GM23338 (cell line): ENCODE measurements at regions not wholly inside any gene's neighbourhood (a gene's known extent, or its start where the extent isn't known, plus 50 kb on each side); places are given as distances from the start of the nearest gene placed in this dataset.

Experiments used
- ATAC-seq: fragments of 200-7000 bp; cut with Tn5 transposase; 3 replicates; pipeline ENCODE4 v1.9.1; 2020
- DNase-seq: peaks from one replicate; pipeline ENCODE4 v3.0.0-alpha.2; 2015; ENCODE audit warnings: low spot score
- H2AFZ ChIP-seq: fragments of 200-600 bp; sonication (generic); 2 replicates; pipeline ENCODE4 v1.8.0; 2016; ENCODE audit warnings: antibody characterized with exemption, mild to moderate bottlenecking, moderate library complexity
- H3F3A ChIP-seq: fragments of 200-600 bp; sonication (generic); replicated peaks from 2 replicates; pipeline ENCODE4 v1.8.0; 2017; ENCODE audit warnings: antibody characterized with exemption, mixed run types, low read depth
- H3K27ac ChIP-seq: fragments of 200-600 bp; sonication (generic); 2 replicates; pipeline ENCODE4 v1.6.1; 2016; ENCODE audit warnings: low read depth
- H3K27me3 ChIP-seq: fragments of 200-600 bp; sonication (generic); 2 replicates; pipeline ENCODE4 v1.8.0; 2016; ENCODE audit warnings: mild to moderate bottlenecking, mixed run types, moderate library complexity; ENCODE audit not compliant: insufficient read depth
- H3K36me3 ChIP-seq: fragments of 200-600 bp; sonication (generic); 2 replicates; pipeline ENCODE4 v1.8.0; 2016; ENCODE audit warnings: mild to moderate bottlenecking; ENCODE audit not compliant: insufficient read depth
- H3K4me1 ChIP-seq: fragments of 200-600 bp; sonication (generic); 2 replicates; pipeline ENCODE4 v1.8.0; 2016; ENCODE audit warnings: mild to moderate bottlenecking, moderate library complexity; ENCODE audit not compliant: insufficient read depth
- H3K4me2 ChIP-seq: fragments of 200-600 bp; sonication (generic); 2 replicates; pipeline ENCODE4 v1.7.1; 2017; ENCODE audit warnings: mixed run types
- H3K4me3 ChIP-seq: fragments of 200-600 bp; sonication (generic); 2 replicates; pipeline ENCODE4 v1.6.1; 2016; ENCODE audit warnings: mixed run types
- H3K79me2 ChIP-seq: fragments of 200-600 bp; sonication (generic); replicated peaks from 2 replicates; pipeline ENCODE4 v1.8.0; 2017; ENCODE audit warnings: mild to moderate bottlenecking; ENCODE audit not compliant: insufficient read depth
- H3K9me2 ChIP-seq: fragments of 200-600 bp; sonication (generic); 2 replicates; pipeline ENCODE4 v1.8.0; 2017; ENCODE audit not compliant: insufficient read depth
- H4K20me1 ChIP-seq: fragments of 200-600 bp; sonication (generic); replicated peaks from 2 replicates; pipeline ENCODE4 v1.8.0; 2017; ENCODE audit warnings: mild to moderate bottlenecking; ENCODE audit not compliant: insufficient read depth
- H3K27ac Mint-ChIP-seq: 2 replicates; pipeline ENCODE4 v1.8.0; 2020; ENCODE audit warnings: inconsistent platforms, mild to moderate bottlenecking, moderate library complexity, mixed read lengths
- H3K27me3 Mint-ChIP-seq: 3 replicates; pipeline ENCODE4 v1.8.0; 2022; ENCODE audit warnings: low read depth, mild to moderate bottlenecking, moderate library complexity, mixed read lengths, inconsistent platforms; ENCODE audit not compliant: insufficient read depth, poor library complexity
- H3K36me3 Mint-ChIP-seq: 3 replicates; pipeline ENCODE4 v1.8.0; 2021; ENCODE audit warnings: low read depth, mild to moderate bottlenecking, inconsistent platforms, moderate library complexity, mixed read lengths
- H3K4me1 Mint-ChIP-seq: 3 replicates; pipeline ENCODE4 v1.8.0; 2020; ENCODE audit warnings: mild to moderate bottlenecking, inconsistent platforms, mixed read lengths
- H3K4me3 Mint-ChIP-seq: 3 replicates; pipeline ENCODE4 v1.8.0; 2021; ENCODE audit warnings: moderate library complexity, mild to moderate bottlenecking, inconsistent platforms, mixed read lengths
- H3K9me3 Mint-ChIP-seq: 3 replicates; pipeline ENCODE4 v1.8.0; 2020; ENCODE audit warnings: moderate library complexity, mild to moderate bottlenecking, inconsistent platforms, mixed read lengths
- CREB1 ChIP-seq: fragments of 250-450 bp; sonication (Bioruptor Pico); IDR thresholded peaks from 2 replicates; pipeline ENCODE4 v1.5.0; 2020; ENCODE audit warnings: low read depth, mild to moderate bottlenecking, moderate library complexity
- CTCF ChIP-seq, 2 experiments: fragments of 200-600 bp in 1 of 2; sonication (generic) in 1 of 2; conservative IDR thresholded peaks; 2 replicates each; pipeline versions ENCODE4 v1.5.1 to v1.6.1; 2016 to 2017; ENCODE audit warnings: antibody characterized with exemption in 2 of 2, low read depth in 2 of 2, mild to moderate bottlenecking in 2 of 2, moderate library complexity in 1 of 2
- ETS1 ChIP-seq: IDR thresholded peaks from 2 replicates; pipeline ENCODE4 v1.6.1; 2016; ENCODE audit warnings: antibody characterized with exemption
- EZH2 ChIP-seq: fragments of 200-600 bp; sonication (generic); IDR thresholded peaks from one replicate; pipeline ENCODE4 v1.8.0; 2017; ENCODE audit warnings: antibody characterized with exemption, mild to moderate bottlenecking, low read depth; ENCODE audit not compliant: unreplicated experiment
- EZH2phosphoT487 ChIP-seq: fragments of 200-600 bp; sonication (generic); IDR thresholded peaks from one replicate; pipeline ENCODE4 v1.8.1; 2018; ENCODE audit warnings: antibody characterized with exemption; ENCODE audit not compliant: unreplicated experiment
- JUNB ChIP-seq: IDR thresholded peaks from one replicate; pipeline ENCODE4 v1.6.1; 2016; ENCODE audit warnings: antibody characterized with exemption; ENCODE audit not compliant: unreplicated experiment
- REST ChIP-seq: IDR thresholded peaks from one replicate; pipeline ENCODE4 v1.6.1; 2018; ENCODE audit warnings: antibody characterized with exemption; ENCODE audit not compliant: unreplicated experiment
- STAT1 ChIP-seq: IDR thresholded peaks from one replicate; pipeline ENCODE4 v1.6.1; 2016; ENCODE audit warnings: antibody characterized with exemption; ENCODE audit not compliant: unreplicated experiment

DNA sequence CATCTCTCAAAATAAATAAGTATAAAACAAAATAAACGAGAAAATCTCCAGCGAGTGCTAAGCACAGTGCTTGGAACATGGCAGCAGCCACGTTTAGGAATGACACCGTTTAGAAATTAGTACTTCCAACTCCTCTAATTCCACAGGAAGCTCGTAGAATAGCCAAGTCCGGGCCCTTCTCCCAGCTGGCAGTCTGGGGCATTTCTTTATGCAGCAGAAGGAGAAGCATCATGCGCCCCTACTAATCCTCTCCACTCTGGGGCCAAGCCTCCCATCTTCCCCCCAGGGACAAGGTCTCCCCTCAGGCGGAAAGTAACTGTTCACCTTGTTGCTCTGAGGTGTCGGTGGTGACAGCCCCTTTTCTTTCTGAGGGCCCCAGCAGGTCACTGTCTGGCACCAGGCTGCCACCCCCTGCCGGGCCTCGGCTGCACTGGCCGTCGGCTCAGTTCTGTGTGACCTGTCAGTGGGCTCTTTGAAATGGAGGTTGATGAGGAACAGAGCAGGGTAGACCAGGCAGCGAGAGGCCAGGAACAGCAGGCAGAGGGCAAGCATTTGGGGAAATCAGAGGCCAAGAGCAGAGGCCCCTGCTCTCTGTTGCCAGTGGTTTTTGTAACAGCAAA is 113.5 kb upstream of the WWC1 start:
- Histone ChIP-seq H3K4me1 (peaks cover 9% of the 10 kb centered on the region), H2AFZ (0 out of 2 replicates have a peak overlapping the region, but pooled peaks have one; percentile 56), H3K27ac (no peak overlapping the region), H3K79me2 (no peaks in the 10 kb centered on the region), H3F3A (no peaks in the 10 kb centered on the region), H3K9me2 (no peaks in the 10 kb centered on the region), H3K36me3 (no peaks in the 10 kb centered on the region), H4K20me1 (no peaks in the 10 kb centered on the region), H3K4me2 (no peak overlapping the region), H3K27me3 (no peaks in the 10 kb centered on the region), H3K4me3 (no peak overlapping the region)
- no peaks in the 10 kb centered on the region for H3K9me3 Mint-ChIP-seq
- no peak for TF ChIP-seq JUNB
- TF ChIP-seq CTCF (conservative IDR thresholded peaks at IDR 0.05; ENCODE audit: low read depth in 2 of 2), result no peak
- TF ChIP-seq ETS1, result no peak
- H3K4me3 Mint-ChIP-seq, result no peak overlapping the region
- DNase-seq (peak; percentile 27), ATAC-seq (peak; percentile 87)
- H3K36me3 Mint-ChIP-seq, result no peaks in the 10 kb centered on the region
- no peak overlapping the region for H3K27ac Mint-ChIP-seq
- peaks cover 17% of the 10 kb centered on the region for H3K4me1 Mint-ChIP-seq
- peaks cover 1% of the 10 kb centered on the region for H3K27me3 Mint-ChIP-seq

GRCh38 chr5:168179192-168179593 is 112.3 kb upstream of the WWC1 start:
- no peak overlapping the region for H3K27ac Mint-ChIP-seq

More at GRCh38 chr5:168179192-168179593, 112.3 kb upstream of the WWC1 start:
- TF ChIP-seq JUNB (no peak), EZH2phosphoT487 (no peak), EZH2 (no peak), CREB1 (no peak), REST (no peak), STAT1 (no peak)
- no peak overlapping the region for H3K4me3 ChIP-seq
- no peaks in the 10 kb centered on the region for H3K9me3 Mint-ChIP-seq
- no peaks in the 10 kb centered on the region for H3F3A ChIP-seq
- H3K36me3 Mint-ChIP-seq, result no peaks in the 10 kb centered on the region
- H3K27me3 Mint-ChIP-seq, result no peaks in the 10 kb centered on the region
- H3K4me1 Mint-ChIP-seq, result peaks cover 21% of the 10 kb centered on the region
- DNase-seq (no peak), ATAC-seq (no peak)
- H3K79me2 ChIP-seq, result no peaks in the 10 kb centered on the region
- H3K27ac ChIP-seq, result no peak overlapping the region
- peaks cover 9% of the 10 kb centered on the region for H3K4me1 ChIP-seq
- H3K4me3 Mint-ChIP-seq, result no peak overlapping the region
- H3K9me2 ChIP-seq, result no peaks in the 10 kb centered on the region
- no peaks in the 10 kb centered on the region for H3K36me3 ChIP-seq
- H2AFZ ChIP-seq, result no peak overlapping the region
- H4K20me1 ChIP-seq, result no peaks in the 10 kb centered on the region
- no peak overlapping the region for H3K4me2 ChIP-seq
- H3K27me3 ChIP-seq, result no peaks in the 10 kb centered on the region
